A673 (cell line): ENCODE measurements at regions not wholly inside any gene's neighbourhood (a gene's known extent, or its start where the extent isn't known, plus 50 kb on each side); places are given as distances from the start of the nearest gene placed in this dataset.

ENCODE experiments used
- BruUV-seq: library from RNA; stranded (reverse); fragments of 400-500 nt; replicated peaks from 2 replicates; lab custom pipeline; 2021; lab: Mats Ljungman, UMichigan
- CTCF ChIA-PET: fragments of 300-600 bp; sonication (Branson Sonifier 250); formaldehyde crosslinking; loops from one replicate; lab custom pipeline; 2022; ENCODE audit warnings: antibody characterized with exemption; lab: Charles Lee
- POLR2A ChIA-PET: fragments of 300-600 bp; sonication (Branson Sonifier 250); formaldehyde crosslinking; loops from one replicate; lab custom pipeline; 2022; ENCODE audit warnings: antibody characterized with exemption; ENCODE audit not compliant: low non-redundant PET; lab: Charles Lee
- DNase-seq: peaks from one replicate; pipeline ENCODE4 v3.0.0-alpha.2; 2015; ENCODE audit warnings: low spot score
- H3K27ac ChIP-seq: fragments of 200-600 bp; sonication (generic); 2 replicates; pipeline ENCODE4 v1.5.1; 2016; ENCODE audit warnings: mixed run types, low read depth, mild to moderate bottlenecking, mixed read lengths, antibody characterized with exemption, low read length; ENCODE audit not compliant: poor library complexity, severe bottlenecking
- H3K27me3 ChIP-seq: fragments of 200-600 bp; sonication (generic); replicated peaks from 2 replicates; pipeline ENCODE4 v1.6.1; 2017; ENCODE audit warnings: mixed run types, low read depth, mild to moderate bottlenecking, mixed read lengths, antibody characterized with exemption, low read length; ENCODE audit not compliant: insufficient read depth, poor library complexity
- H3K36me3 ChIP-seq: fragments of 200-600 bp; sonication (generic); 2 replicates; pipeline ENCODE4 v1.6.1; 2016; ENCODE audit warnings: mixed run types, mild to moderate bottlenecking, mixed read lengths, antibody characterized with exemption, low read length; ENCODE audit not compliant: insufficient read depth, poor library complexity, severe bottlenecking
- H3K4me1 ChIP-seq: fragments of 200-600 bp; sonication (generic); 2 replicates; pipeline ENCODE4 v1.6.1; 2017; ENCODE audit warnings: mixed run types, mild to moderate bottlenecking, mixed read lengths, antibody characterized with exemption, low read length; ENCODE audit not compliant: insufficient read depth, poor library complexity, severe bottlenecking
- H3K4me3 ChIP-seq: fragments of 200-600 bp; sonication (generic); 2 replicates; pipeline ENCODE4 v1.5.1; 2016; ENCODE audit warnings: low read depth, mixed run types, mild to moderate bottlenecking, mixed read lengths, low read length; ENCODE audit not compliant: poor library complexity, severe bottlenecking
- H3K9me3 ChIP-seq: fragments of 200-600 bp; sonication (generic); 2 replicates; pipeline ENCODE4 v1.6.1; 2016; ENCODE audit warnings: mixed run types, low read depth, mild to moderate bottlenecking, mixed read lengths, antibody characterized with exemption, low read length; ENCODE audit not compliant: poor library complexity, severe bottlenecking
- EZH2 ChIP-seq: fragments of 200-600 bp; sonication (generic); IDR thresholded peaks from 2 replicates; pipeline ENCODE4 v1.6.1; 2017; ENCODE audit warnings: borderline replicate concordance, low read depth, mild to moderate bottlenecking, mixed read lengths, antibody characterized with exemption, low read length; ENCODE audit not compliant: poor library complexity, severe bottlenecking
- intact Hi-C: fragments of 100-400 bp; cut with micrococcal nuclease; formaldehyde crosslinking; loops from one replicate; pipeline ENCODE4 v1.10.0; 2022; ENCODE audit not compliant: unreplicated experiment
- TF ChIP-seq, protein P1 (sequence below): fragments of 300-800, 200-600 bp; sonication (generic); conservative IDR thresholded peaks from 2 replicates; pipeline ENCODE4 v1.5.1; 2017; ENCODE audit warnings: low read depth, mild to moderate bottlenecking, antibody characterized with exemption, low read length, moderate library complexity, mixed read lengths

DNA sequence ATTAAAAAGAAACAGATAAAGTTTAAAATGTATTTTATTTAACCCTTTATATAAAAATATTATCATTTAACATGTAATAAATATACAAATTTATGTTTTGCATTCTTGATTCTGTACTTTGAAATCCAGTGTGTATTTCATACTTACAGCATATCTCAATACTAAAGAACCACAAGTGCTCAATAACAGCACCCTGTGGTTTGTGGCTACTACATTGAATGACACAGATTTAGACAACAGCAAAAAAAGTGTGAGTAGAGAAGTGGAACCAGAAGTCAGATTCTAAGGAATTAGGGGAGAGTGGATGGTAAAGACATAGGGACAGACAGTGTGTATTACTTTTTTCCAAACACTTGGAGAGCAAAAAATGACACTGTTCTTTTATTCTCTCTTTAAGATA is 524.5 kb downstream of the BMP2 start:
- no peaks in the 10 kb centered on the region for H3K9me3 ChIP-seq
- H3K4me3 ChIP-seq: no peak overlapping the region
- H3K27ac ChIP-seq: no peak overlapping the region
- DNase-seq: no peak
- no peak for TF ChIP-seq EZH2
- TF ChIP-seq, protein P1, sequence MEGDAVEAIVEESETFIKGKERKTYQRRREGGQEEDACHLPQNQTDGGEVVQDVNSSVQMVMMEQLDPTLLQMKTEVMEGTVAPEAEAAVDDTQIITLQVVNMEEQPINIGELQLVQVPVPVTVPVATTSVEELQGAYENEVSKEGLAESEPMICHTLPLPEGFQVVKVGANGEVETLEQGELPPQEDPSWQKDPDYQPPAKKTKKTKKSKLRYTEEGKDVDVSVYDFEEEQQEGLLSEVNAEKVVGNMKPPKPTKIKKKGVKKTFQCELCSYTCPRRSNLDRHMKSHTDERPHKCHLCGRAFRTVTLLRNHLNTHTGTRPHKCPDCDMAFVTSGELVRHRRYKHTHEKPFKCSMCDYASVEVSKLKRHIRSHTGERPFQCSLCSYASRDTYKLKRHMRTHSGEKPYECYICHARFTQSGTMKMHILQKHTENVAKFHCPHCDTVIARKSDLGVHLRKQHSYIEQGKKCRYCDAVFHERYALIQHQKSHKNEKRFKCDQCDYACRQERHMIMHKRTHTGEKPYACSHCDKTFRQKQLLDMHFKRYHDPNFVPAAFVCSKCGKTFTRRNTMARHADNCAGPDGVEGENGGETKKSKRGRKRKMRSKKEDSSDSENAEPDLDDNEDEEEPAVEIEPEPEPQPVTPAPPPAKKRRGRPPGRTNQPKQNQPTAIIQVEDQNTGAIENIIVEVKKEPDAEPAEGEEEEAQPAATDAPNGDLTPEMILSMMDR: no peak
- no TSS peak for BruUV-seq
- H3K27me3 ChIP-seq: peaks cover 7% of the 10 kb centered on the region
- no peaks in the 10 kb centered on the region for H3K4me1 ChIP-seq
- H3K36me3 ChIP-seq: no peaks in the 10 kb centered on the region
- ChIA-PET CTCF (no interaction called here), POLR2A (no interaction called here)
- intact Hi-C loops: no loop called here

DNA sequence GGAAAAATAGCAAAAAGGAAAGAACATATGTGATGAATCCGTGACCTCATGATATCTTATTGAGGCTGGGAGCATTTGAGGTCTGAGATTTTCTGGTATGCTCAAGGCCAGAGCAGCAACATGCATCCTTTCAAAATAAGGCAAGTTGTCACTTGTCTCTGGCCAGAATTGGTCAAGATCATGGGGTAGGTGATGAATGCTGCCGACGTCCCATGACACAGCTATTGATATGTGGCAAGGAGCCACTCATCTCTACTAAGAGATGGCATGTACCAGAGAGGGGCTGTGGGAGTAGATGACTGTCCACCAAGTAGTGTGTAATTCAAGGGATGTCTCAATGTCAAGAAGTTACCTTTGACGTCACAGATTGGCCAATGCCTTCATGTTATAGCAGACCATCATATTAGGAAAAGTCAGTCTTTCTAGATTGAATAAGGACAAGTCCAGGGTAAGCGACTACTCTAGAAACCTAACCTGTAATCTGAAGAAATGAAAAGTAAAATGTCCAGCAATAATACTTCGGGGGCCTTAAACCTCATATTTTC is 527.4 kb downstream of the BMP2 start:
- no peaks in the 10 kb centered on the region for H3K9me3 ChIP-seq
- TF ChIP-seq EZH2: no peak
- TF ChIP-seq, protein P1: no peak
- no peak overlapping the region for H3K27ac ChIP-seq
- no peak for DNase-seq
- CTCF ChIA-PET: no interaction called here
- H3K36me3 ChIP-seq: no peaks in the 10 kb centered on the region
- H3K4me1 ChIP-seq: no peaks in the 10 kb centered on the region
- H3K4me3 ChIP-seq: no peak overlapping the region
- POLR2A ChIA-PET: no interaction called here
- intact Hi-C loops: no loop called here
- BruUV-seq: no TSS peak
- H3K27me3 ChIP-seq: peaks cover 4% of the 10 kb centered on the region

DNA sequence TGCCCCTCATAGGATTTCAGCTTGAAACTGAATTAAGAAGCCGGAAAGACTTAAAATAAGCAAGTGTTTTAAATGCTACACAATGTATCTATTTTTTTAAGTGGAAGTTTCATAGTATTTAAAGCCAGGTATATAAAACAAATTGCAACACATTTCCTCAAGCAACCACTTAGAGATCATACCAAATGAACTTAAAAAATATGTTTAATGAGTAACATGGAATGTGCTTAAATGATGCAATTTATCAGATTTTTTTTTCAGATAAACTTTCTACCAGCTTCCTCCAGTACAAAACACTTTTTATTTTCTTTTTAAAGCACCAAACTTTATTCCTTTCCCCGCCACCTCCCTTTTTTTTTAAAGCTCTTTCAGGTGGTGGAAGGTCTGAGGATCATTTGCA is 534.3 kb downstream of the BMP2 start:
- H3K4me3 ChIP-seq: no peak overlapping the region
- TF ChIP-seq, protein P1: no peak
- no peak for TF ChIP-seq EZH2
- ChIA-PET CTCF (no interaction called here), POLR2A (no interaction called here)
- H3K36me3 ChIP-seq: no peaks in the 10 kb centered on the region
- H3K27me3 ChIP-seq: no peaks in the 10 kb centered on the region
- H3K27ac ChIP-seq: no peak overlapping the region
- H3K4me1 ChIP-seq: no peaks in the 10 kb centered on the region
- H3K9me3 ChIP-seq: no peaks in the 10 kb centered on the region
- DNase-seq: no peak
- intact Hi-C loops: no loop called here
- no TSS peak for BruUV-seq
